GM12864 (cell line): ENCODE measurements at regions not wholly inside any gene's neighbourhood (a gene's known extent, or its start where the extent isn't known, plus 50 kb on each side); places are given as distances from the start of the nearest gene placed in this dataset.

Experiments
- DNase-seq: peaks from one replicate; pipeline ENCODE4 v3.0.0-alpha.2; 2011; ENCODE audit warnings: low read depth
- H3K4me3 ChIP-seq: 2 replicates; pipeline ENCODE4 v1.5.1; 2011; ENCODE audit warnings: mild to moderate bottlenecking, low read depth, low read length, control low read depth
- CTCF ChIP-seq: IDR thresholded peaks from 2 replicates; pipeline ENCODE4 v1.5.1; 2011; ENCODE audit warnings: low read depth, mild to moderate bottlenecking, moderate library complexity, low read length, control low read depth, inconsistent platforms; ENCODE audit errors: missing control alignments

DNA sequence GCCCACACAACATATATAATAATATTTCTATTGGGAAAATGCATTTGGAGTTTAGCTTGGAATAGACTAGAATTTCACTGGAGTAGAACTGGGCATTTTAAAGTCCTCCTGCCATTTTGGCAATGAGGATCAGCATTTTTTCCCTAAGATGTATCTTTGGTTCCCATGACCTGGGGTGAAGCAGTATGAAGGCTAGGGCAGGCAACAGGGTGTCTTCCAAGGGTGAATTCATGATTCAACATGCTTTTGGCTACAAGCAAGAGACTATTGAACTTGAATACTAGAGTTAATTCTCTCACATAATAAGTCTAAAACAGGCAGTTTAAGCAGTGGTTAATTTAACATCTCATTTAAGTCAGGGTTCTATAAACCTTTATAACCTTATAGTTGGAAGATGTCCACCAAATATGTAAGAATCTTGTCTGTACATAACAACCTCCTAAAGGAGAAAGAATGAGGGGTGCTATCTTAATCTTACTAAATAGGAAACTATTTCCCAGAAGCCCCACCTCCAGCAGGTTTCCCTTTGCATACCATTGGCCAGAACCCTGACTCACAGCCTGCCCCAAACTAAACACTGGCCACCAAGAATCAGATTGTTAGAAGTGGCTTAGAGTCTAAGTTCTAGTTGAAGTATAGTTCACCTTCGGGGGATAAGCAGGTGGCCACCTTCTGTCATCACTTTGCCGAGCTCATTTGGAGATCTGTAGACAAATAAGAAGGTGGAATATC, 96.0 kb upstream of the PRPS1L1 start:
- DNase-seq = no peak
- H3K4me3 ChIP-seq = no peak overlapping the region
- TF ChIP-seq CTCF = no peak

DNA sequence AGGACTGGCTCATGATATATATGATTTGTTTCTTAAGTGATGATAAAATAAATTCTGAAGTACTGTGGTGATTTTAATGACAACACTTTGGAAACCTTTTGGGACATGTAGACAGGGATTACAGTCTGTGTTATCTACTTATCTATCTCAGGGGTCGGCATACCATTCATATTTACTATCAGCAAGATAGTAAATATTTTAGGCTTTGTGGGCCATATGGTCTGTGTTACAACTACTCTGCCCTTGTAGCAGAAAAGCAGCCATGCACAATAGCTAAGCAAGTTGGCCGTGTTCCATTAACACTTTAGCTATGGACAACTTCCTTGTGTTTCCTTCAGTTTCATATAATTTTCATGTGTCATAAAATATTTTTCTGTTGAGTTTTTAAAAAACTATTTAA, 97.8 kb upstream of the PRPS1L1 start:
- no peak overlapping the region for H3K4me3 ChIP-seq
- no peak for TF ChIP-seq CTCF
- DNase-seq = no peak

DNA sequence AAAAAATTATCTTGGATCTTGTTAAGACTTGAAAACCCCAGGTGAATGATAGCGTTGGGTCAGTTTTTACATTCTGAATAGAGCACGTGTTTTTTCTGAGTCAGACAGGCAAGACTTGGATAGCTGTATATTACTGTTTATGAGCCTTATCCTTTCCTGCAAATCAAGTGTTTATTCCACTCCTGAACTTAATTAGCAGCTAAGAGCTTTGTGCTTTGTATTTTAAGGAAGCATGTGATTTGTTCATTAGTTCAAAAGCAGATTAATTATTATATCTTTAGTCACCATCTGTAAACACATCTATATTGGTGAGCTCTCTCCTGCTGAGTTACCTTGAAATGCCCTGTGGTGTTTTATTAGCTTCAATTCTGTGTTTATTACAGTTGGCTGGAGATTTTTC, 98.6 kb upstream of the PRPS1L1 start:
- H3K4me3 ChIP-seq = no peak overlapping the region
- no peak for DNase-seq
- TF ChIP-seq CTCF = no peak

- H3K4me3 ChIP-seq = no peak overlapping the region
- no peak for TF ChIP-seq CTCF
- no peak for DNase-seq
These were observed 101.2 kb upstream of the PRPS1L1 start for GRCh38 chr7:18128846-18129245.

GRCh38 chr7:18132811-18133210, 105.2 kb upstream of the PRPS1L1 start:
- no peak for DNase-seq

GRCh38 chr7:18133921-18134320, 106.3 kb upstream of the PRPS1L1 start:
- H3K4me3 ChIP-seq = no peak overlapping the region
- no peak for TF ChIP-seq CTCF
- DNase-seq = no peak

More at GRCh38 chr7:18132811-18133210, 105.2 kb upstream of the PRPS1L1 start:
- no peak overlapping the region for H3K4me3 ChIP-seq
- TF ChIP-seq CTCF = no peak

GRCh38 chr7:18140943-18141342, 113.3 kb upstream of the PRPS1L1 start:
- no peak for DNase-seq
- no peak overlapping the region for H3K4me3 ChIP-seq
- TF ChIP-seq CTCF = no peak
